Hepatocyte (in vitro differentiated cells): ENCODE measurements at regions not wholly inside any gene's neighbourhood (a gene's known extent, or its start where the extent isn't known, plus 50 kb on each side); places are given as distances from the start of the nearest gene placed in this dataset.

Experiments used
- DNase-seq: peaks from one replicate; pipeline ENCODE4 v3.0.0-alpha.2; 2016; ENCODE audit warnings: low spot score
- H2AFZ ChIP-seq: fragments of 200-600 bp; sonication (generic); 2 replicates; pipeline ENCODE4 v1.6.0; 2016; ENCODE audit warnings: antibody characterized with exemption, mild to moderate bottlenecking
- H3K27ac ChIP-seq: fragments of 200-600 bp; sonication (generic); 2 replicates; pipeline ENCODE4 v1.5.1; 2016; ENCODE audit warnings: mild to moderate bottlenecking
- H3K27me3 ChIP-seq: fragments of 200-600 bp; sonication (generic); 2 replicates; pipeline ENCODE4 v1.6.1; 2016
- H3K36me3 ChIP-seq: fragments of 200-600 bp; sonication (generic); replicated peaks from 2 replicates; pipeline ENCODE4 v1.5.1; 2016; ENCODE audit warnings: low read depth; ENCODE audit not compliant: insufficient read depth
- H3K4me1 ChIP-seq: fragments of 200-600 bp; sonication (generic); 2 replicates; pipeline ENCODE4 v1.5.1; 2016; ENCODE audit warnings: mild to moderate bottlenecking, moderate library complexity; ENCODE audit not compliant: insufficient read depth
- H3K4me2 ChIP-seq: fragments of 200-600 bp; sonication (generic); 2 replicates; pipeline ENCODE4 v1.6.0; 2016
- H3K4me3 ChIP-seq: fragments of 200-600 bp; sonication (generic); 2 replicates; pipeline ENCODE4 v1.5.1; 2016; ENCODE audit warnings: mild to moderate bottlenecking
- H3K79me2 ChIP-seq: fragments of 200-600 bp; sonication (generic); 2 replicates; pipeline ENCODE4 v1.6.0; 2017; ENCODE audit warnings: mild to moderate bottlenecking
- H3K9me2 ChIP-seq: fragments of 200-600 bp; sonication (generic); replicated peaks from 2 replicates; pipeline ENCODE4 v1.6.0; 2017; ENCODE audit warnings: mild to moderate bottlenecking; ENCODE audit not compliant: insufficient read depth
- H3K9me3 ChIP-seq: fragments of 200-600 bp; sonication (generic); 2 replicates; pipeline ENCODE4 v1.5.1; 2016; ENCODE audit warnings: low read depth, mild to moderate bottlenecking
- H4K20me1 ChIP-seq: fragments of 200-600 bp; sonication (generic); 2 replicates; pipeline ENCODE4 v1.6.0; 2016; ENCODE audit warnings: mild to moderate bottlenecking; ENCODE audit not compliant: insufficient read depth, poor library complexity, severe bottlenecking
- EZH2 ChIP-seq: fragments of 200-600 bp; sonication (generic); IDR thresholded peaks from 2 replicates; pipeline ENCODE4 v1.6.1; 2016; ENCODE audit warnings: antibody characterized with exemption, mild to moderate bottlenecking, borderline replicate concordance
- EZH2phosphoT487 ChIP-seq: fragments of 200-600 bp; sonication (generic); IDR thresholded peaks from one replicate; pipeline ENCODE4 v1.6.1; 2018; ENCODE audit warnings: antibody characterized with exemption, mild to moderate bottlenecking, low read depth, moderate library complexity; ENCODE audit not compliant: unreplicated experiment, severe bottlenecking
- WGBS: methylation state at CpG from one replicate; pipeline ENCODE4 v1.1.6; 2016; ENCODE audit warnings: low lambda C conversion rate; ENCODE audit errors: missing lambda C conversion rate; 5-methylcytosine and 5-hydroxymethylcytosine counted together
- TF ChIP-seq, protein P1 (sequence below): fragments of 200-600 bp; sonication (generic); IDR thresholded peaks from 2 replicates; pipeline ENCODE4 v1.5.1; 2016; ENCODE audit warnings: antibody characterized with exemption, mild to moderate bottlenecking; ENCODE audit not compliant: poor library complexity

- no peaks in the 10 kb centered on the region for H3K36me3 ChIP-seq
- no peak for DNase-seq
- H3K4me3 ChIP-seq: no peak overlapping the region
- H3K4me2 ChIP-seq: no peak overlapping the region
- H2AFZ ChIP-seq: no peak overlapping the region
- TF ChIP-seq, protein P1, sequence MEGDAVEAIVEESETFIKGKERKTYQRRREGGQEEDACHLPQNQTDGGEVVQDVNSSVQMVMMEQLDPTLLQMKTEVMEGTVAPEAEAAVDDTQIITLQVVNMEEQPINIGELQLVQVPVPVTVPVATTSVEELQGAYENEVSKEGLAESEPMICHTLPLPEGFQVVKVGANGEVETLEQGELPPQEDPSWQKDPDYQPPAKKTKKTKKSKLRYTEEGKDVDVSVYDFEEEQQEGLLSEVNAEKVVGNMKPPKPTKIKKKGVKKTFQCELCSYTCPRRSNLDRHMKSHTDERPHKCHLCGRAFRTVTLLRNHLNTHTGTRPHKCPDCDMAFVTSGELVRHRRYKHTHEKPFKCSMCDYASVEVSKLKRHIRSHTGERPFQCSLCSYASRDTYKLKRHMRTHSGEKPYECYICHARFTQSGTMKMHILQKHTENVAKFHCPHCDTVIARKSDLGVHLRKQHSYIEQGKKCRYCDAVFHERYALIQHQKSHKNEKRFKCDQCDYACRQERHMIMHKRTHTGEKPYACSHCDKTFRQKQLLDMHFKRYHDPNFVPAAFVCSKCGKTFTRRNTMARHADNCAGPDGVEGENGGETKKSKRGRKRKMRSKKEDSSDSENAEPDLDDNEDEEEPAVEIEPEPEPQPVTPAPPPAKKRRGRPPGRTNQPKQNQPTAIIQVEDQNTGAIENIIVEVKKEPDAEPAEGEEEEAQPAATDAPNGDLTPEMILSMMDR: no peak
- TF ChIP-seq EZH2 (no peak), EZH2phosphoT487 (no peak)
- H3K79me2 ChIP-seq: no peaks in the 10 kb centered on the region
- H3K4me1 ChIP-seq: no peaks in the 10 kb centered on the region
- WGBS: 79% methylated on average over 8 of the region's 8 CpGs
- H4K20me1 ChIP-seq: no peaks in the 10 kb centered on the region
- H3K9me2 ChIP-seq: no peaks in the 10 kb centered on the region
- no peaks in the 10 kb centered on the region for H3K9me3 ChIP-seq
- no peaks in the 10 kb centered on the region for H3K27me3 ChIP-seq
- no peak overlapping the region for H3K27ac ChIP-seq
Observed at GRCh38 chr11:133692126-133692934, 153.0 kb downstream of the SPATA19 start.

- no peak overlapping the region for H3K4me3 ChIP-seq
- H3K79me2 ChIP-seq: no peaks in the 10 kb centered on the region
- no peaks in the 10 kb centered on the region for H3K9me3 ChIP-seq
- H2AFZ ChIP-seq: no peak overlapping the region
- no peak overlapping the region for H3K27ac ChIP-seq
- H3K9me2 ChIP-seq: no peaks in the 10 kb centered on the region
- TF ChIP-seq, protein P1: no peak
- TF ChIP-seq EZH2: no peak
- TF ChIP-seq EZH2phosphoT487: no peak
- H3K27me3 ChIP-seq: no peaks in the 10 kb centered on the region
- WGBS: 80% methylated on average over 5 of the region's 5 CpGs
- H3K4me1 ChIP-seq: no peaks in the 10 kb centered on the region
- no peak for DNase-seq
- H3K36me3 ChIP-seq: no peaks in the 10 kb centered on the region
- H4K20me1 ChIP-seq: no peaks in the 10 kb centered on the region
- no peak overlapping the region for H3K4me2 ChIP-seq
Observed at GRCh38 chr11:133687781-133688180, 155.5 kb upstream of the OPCML start.

GRCh38 chr11:133681901-133682300, 149.6 kb upstream of the OPCML start:
- DNase-seq: no peak
- WGBS: 20% methylated on average over 6 of the region's 6 CpGs

More at GRCh38 chr11:133681901-133682300, 149.6 kb upstream of the OPCML start:
- Histone ChIP-seq H3K27ac (no peak overlapping the region), H3K36me3 (no peaks in the 10 kb centered on the region), H3K4me1 (no peaks in the 10 kb centered on the region), H3K4me3 (no peak overlapping the region), H3K79me2 (no peaks in the 10 kb centered on the region), H2AFZ (no peak overlapping the region), H4K20me1 (no peaks in the 10 kb centered on the region), H3K9me3 (no peaks in the 10 kb centered on the region), H3K4me2 (no peak overlapping the region), H3K9me2 (no peaks in the 10 kb centered on the region), H3K27me3 (peaks cover 18% of the 10 kb centered on the region)
- TF ChIP-seq EZH2phosphoT487: no peak
- TF ChIP-seq, protein P1: peak; percentile 5
